Neuronal stem cell (in vitro differentiated cells): ENCODE measurements at regions not wholly inside any gene's neighbourhood (a gene's known extent, or its start where the extent isn't known, plus 50 kb on each side); places are given as distances from the start of the nearest gene placed in this dataset.

Experiments used
- DNase-seq: peaks from one replicate; pipeline ENCODE4 v3.0.0-alpha.2; 2013; ENCODE audit warnings: low spot score
- H2AFZ ChIP-seq: one replicate; pipeline ENCODE4 v1.6.1; 2013; ENCODE audit warnings: mild to moderate bottlenecking, low read length, inconsistent platforms
- H2AK5ac ChIP-seq: 2 replicates; pipeline ENCODE4 v1.6.1; 2013; ENCODE audit warnings: low read depth, mild to moderate bottlenecking, inconsistent platforms, low read length, moderate library complexity, mixed read lengths
- H2BK120ac ChIP-seq: 2 replicates; pipeline ENCODE4 v1.6.1; 2013; ENCODE audit warnings: low read depth, mild to moderate bottlenecking, inconsistent platforms, low read length, moderate library complexity, mixed read lengths
- H2BK12ac ChIP-seq: one replicate; pipeline ENCODE4 v1.6.1; 2013; ENCODE audit warnings: low read length, inconsistent platforms
- H2BK15ac ChIP-seq: 2 replicates; pipeline ENCODE4 v1.6.1; 2013; ENCODE audit warnings: mild to moderate bottlenecking, low read length, inconsistent platforms, mixed read lengths
- H2BK5ac ChIP-seq: one replicate; pipeline ENCODE4 v1.6.1; 2013; ENCODE audit warnings: inconsistent platforms, mild to moderate bottlenecking, low read length, moderate library complexity
- H3K14ac ChIP-seq: one replicate; pipeline ENCODE4 v1.6.1; 2013; ENCODE audit warnings: low read length, inconsistent platforms
- H3K18ac ChIP-seq: 2 replicates; pipeline ENCODE4 v1.6.1; 2013; ENCODE audit warnings: low read length, inconsistent platforms
- H3K23ac ChIP-seq: 2 replicates; pipeline ENCODE4 v1.6.1; 2013; ENCODE audit warnings: low read depth, mild to moderate bottlenecking, mixed read lengths, low read length, inconsistent platforms; ENCODE audit not compliant: poor library complexity
- H3K27ac ChIP-seq: replicated peaks from 3 replicates; pipeline ENCODE4 v1.5.1; 2013; ENCODE audit warnings: low read length, inconsistent platforms
- H3K27me3 ChIP-seq, 3 experiments: 2 replicates each; pipeline ENCODE4 v1.6.1; 2013; ENCODE audit warnings: low read length in 3 of 3, mild to moderate bottlenecking in 2 of 3, inconsistent platforms in 1 of 3, low read depth in 1 of 3, mixed read lengths in 1 of 3, moderate library complexity in 1 of 3; ENCODE audit not compliant: control insufficient read depth in 3 of 3, insufficient read depth in 3 of 3
- H3K36me3 ChIP-seq, 2 donors: replicated peaks in 1 of 2; 2 replicates each; pipeline ENCODE4 v1.6.1; 2013; ENCODE audit warnings: low read length in 2 of 2; ENCODE audit not compliant: control insufficient read depth in 2 of 2, insufficient read depth in 2 of 2
- H3K4ac ChIP-seq: 2 replicates; pipeline ENCODE4 v1.6.1; 2013; ENCODE audit warnings: inconsistent platforms, mild to moderate bottlenecking, low read length, moderate library complexity
- H3K4me1 ChIP-seq, 2 donors: 1 replicate in 1 of 2; 2 replicates in 1 of 2; pipeline ENCODE4 v1.6.1; 2013; ENCODE audit warnings: low read length in 2 of 2, low read depth in 1 of 2; ENCODE audit not compliant: control insufficient read depth in 2 of 2, insufficient read depth in 1 of 2
- H3K4me2 ChIP-seq: one replicate; pipeline ENCODE4 v1.6.1; 2013; ENCODE audit warnings: mild to moderate bottlenecking, low read length, inconsistent platforms; ENCODE audit not compliant: insufficient read depth, poor library complexity, severe bottlenecking
- H3K4me3 ChIP-seq, 2 donors: 2 replicates each; pipeline ENCODE4 v1.5.1; 2013; ENCODE audit warnings: low read length in 2 of 2, mild to moderate bottlenecking in 2 of 2, inconsistent platforms in 1 of 2, moderate library complexity in 1 of 2
- H3K79me1 ChIP-seq: one replicate; pipeline ENCODE4 v1.6.1; 2013; ENCODE audit warnings: low read depth, mild to moderate bottlenecking, inconsistent platforms, low read length, moderate library complexity
- H3K9ac ChIP-seq: one replicate; pipeline ENCODE4 v1.6.1; 2013; ENCODE audit warnings: mild to moderate bottlenecking, low read depth, low read length, inconsistent platforms; ENCODE audit not compliant: poor library complexity
- H3K9me3 ChIP-seq, 2 donors: replicated peaks in 1 of 2; 2 replicates each; pipeline versions ENCODE3 to v1.6.1; 2013; ENCODE audit warnings: low read length in 2 of 2, mild to moderate bottlenecking in 2 of 2, inconsistent platforms in 1 of 2, low read depth in 1 of 2, mixed read lengths in 1 of 2, moderate library complexity in 1 of 2; ENCODE audit not compliant: control insufficient read depth in 2 of 2, insufficient read depth in 1 of 2
- H4K8ac ChIP-seq: one replicate; pipeline ENCODE4 v1.6.1; 2013; ENCODE audit warnings: low read depth, mild to moderate bottlenecking, inconsistent platforms, low read length, moderate library complexity
- H4K91ac ChIP-seq: one replicate; pipeline ENCODE4 v1.6.1; 2013; ENCODE audit warnings: low read length, low read depth, mild to moderate bottlenecking, inconsistent platforms; ENCODE audit not compliant: poor library complexity
- WGBS, 2 donors: extraction: QIAGEN DNeasy Blood & Tissue Kit; methylation state at CpG; one replicate each; pipeline ENCODE4 v1.1.7; 2013; ENCODE audit warnings: missing lambda C conversion rate in 2 of 2, mixed read lengths in 1 of 2; ENCODE audit not compliant: insufficient read length in 2 of 2, insufficient replicate concordance in 1 of 2; ENCODE audit errors: extremely low coverage in 2 of 2; 5-methylcytosine and 5-hydroxymethylcytosine counted together

- H3K4ac ChIP-seq: no peak overlapping the region
- no peaks in the 10 kb centered on the region for H3K4me1 ChIP-seq
- no peak overlapping the region for H2BK12ac ChIP-seq
- H2BK120ac ChIP-seq: no peak overlapping the region
- no peaks in the 10 kb centered on the region for H3K27me3 ChIP-seq
- no peak overlapping the region for H2AK5ac ChIP-seq
- WGBS, 2 donors: no CpG with 5 or more reads among the region's 2 CpGs
- no peak overlapping the region for H4K8ac ChIP-seq
- no peak overlapping the region for H3K23ac ChIP-seq
- H3K27ac ChIP-seq: no peak overlapping the region
- no peaks in the 10 kb centered on the region for H3K9me3 ChIP-seq
- no peak overlapping the region for H3K4me3 ChIP-seq
- no peak overlapping the region for H2BK15ac ChIP-seq
- H3K18ac ChIP-seq: no peak overlapping the region
- H3K79me1 ChIP-seq: no peaks in the 10 kb centered on the region
- no peak for DNase-seq
- H3K4me2 ChIP-seq: no peak overlapping the region
- no peak overlapping the region for H2BK5ac ChIP-seq
- H3K36me3 ChIP-seq: no peaks in the 10 kb centered on the region
- H3K14ac ChIP-seq: no peak overlapping the region
- no peak overlapping the region for H2AFZ ChIP-seq
- H4K91ac ChIP-seq: no peak overlapping the region
- H3K9ac ChIP-seq: no peak overlapping the region
Measured at GRCh38 chr2:81061016-81061415, 756.5 kb upstream of the LRRTM1 start.

- H3K9me3 ChIP-seq: no peaks in the 10 kb centered on the region
- H4K8ac ChIP-seq: no peak overlapping the region
- no peak overlapping the region for H2BK120ac ChIP-seq
- H3K36me3 ChIP-seq: no peaks in the 10 kb centered on the region
- H3K27me3 ChIP-seq: no peaks in the 10 kb centered on the region
- no peak overlapping the region for H4K91ac ChIP-seq
- H3K4me2 ChIP-seq: no peak overlapping the region
- H3K27ac ChIP-seq: no peak overlapping the region
- H3K4me3 ChIP-seq: no peak overlapping the region
- H2AK5ac ChIP-seq: no peak overlapping the region
- H3K79me1 ChIP-seq: no peaks in the 10 kb centered on the region
- no peaks in the 10 kb centered on the region for H3K4me1 ChIP-seq
- WGBS, 2 donors: no CpG with 5 or more reads among the region's 4 CpGs
- H3K4ac ChIP-seq: no peak overlapping the region
- no peak overlapping the region for H2BK5ac ChIP-seq
- H3K9ac ChIP-seq: no peak overlapping the region
- H3K23ac ChIP-seq: no peak overlapping the region
- no peak overlapping the region for H2BK12ac ChIP-seq
- H2BK15ac ChIP-seq: no peak overlapping the region
- H3K18ac ChIP-seq: no peak overlapping the region
- no peak for DNase-seq
- H2AFZ ChIP-seq: no peak overlapping the region
- no peak overlapping the region for H3K14ac ChIP-seq
Measured at GRCh38 chr2:81050580-81051095, 746.1 kb upstream of the LRRTM1 start.

GRCh38 chr2:81043681-81044080 lies 739.1 kb upstream of the LRRTM1 start:
- Histone ChIP-seq H3K27me3 (no peaks in the 10 kb centered on the region), H3K4me3 (no peak overlapping the region), H3K4me1 (no peaks in the 10 kb centered on the region), H3K4ac (no peak overlapping the region), H3K4me2 (no peak overlapping the region), H3K79me1 (no peaks in the 10 kb centered on the region), H3K27ac (no peak overlapping the region), H3K14ac (no peak overlapping the region), H3K18ac (no peak overlapping the region), H2AFZ (no peak overlapping the region), H3K9me3 (no peaks in the 10 kb centered on the region), H2AK5ac (no peak overlapping the region), H2BK12ac (no peak overlapping the region), H2BK15ac (no peak overlapping the region), H4K91ac (no peak overlapping the region), H2BK120ac (no peak overlapping the region), H3K36me3 (no peaks in the 10 kb centered on the region), H3K9ac (no peak overlapping the region), H3K23ac (no peak overlapping the region), H4K8ac (no peak overlapping the region), H2BK5ac (no peak overlapping the region)
- no CpG with 5 or more reads among the region's 1 CpG for WGBS, 2 donors
- no peak for DNase-seq

GRCh38 chr2:81007104-81007503 lies 702.6 kb upstream of the LRRTM1 start:
- no peaks in the 10 kb centered on the region for H3K9me3 ChIP-seq
- H3K36me3 ChIP-seq: no peaks in the 10 kb centered on the region
- H3K18ac ChIP-seq: no peak overlapping the region
- H3K4me3 ChIP-seq: no peak overlapping the region
- H3K27ac ChIP-seq: no peak overlapping the region
- H2AFZ ChIP-seq: no peak overlapping the region
- H3K14ac ChIP-seq: no peak overlapping the region
- H2BK5ac ChIP-seq: no peak overlapping the region
- H3K4me1 ChIP-seq: no peaks in the 10 kb centered on the region
- no peak overlapping the region for H2BK120ac ChIP-seq
- H3K4me2 ChIP-seq: no peak overlapping the region
- no peak overlapping the region for H2BK12ac ChIP-seq
- H2AK5ac ChIP-seq: no peak overlapping the region
- H3K4ac ChIP-seq: no peak overlapping the region
- no peak for DNase-seq
- H4K91ac ChIP-seq: no peak overlapping the region
- no peaks in the 10 kb centered on the region for H3K79me1 ChIP-seq
- WGBS, 2 donors: no CpG with 5 or more reads among the region's 2 CpGs
- no peak overlapping the region for H2BK15ac ChIP-seq
- H4K8ac ChIP-seq: no peak overlapping the region
- no peak overlapping the region for H3K9ac ChIP-seq
- no peak overlapping the region for H3K23ac ChIP-seq
- no peaks in the 10 kb centered on the region for H3K27me3 ChIP-seq
